ENCODE measurements at regions not wholly inside any gene's neighbourhood (a gene's known extent, or its start where the extent isn't known, plus 50 kb on each side); places are given as distances from the start of the nearest gene placed in this dataset.
A peak's percentile ranks its signal among the peaks of the same experiment; 100 is the strongest.
"Not testable (repeated sequence)": the region's sequence is repeated elsewhere in the genome, so short reads cannot be mapped to it uniquely, and the experiment has no call there.

DNA sequence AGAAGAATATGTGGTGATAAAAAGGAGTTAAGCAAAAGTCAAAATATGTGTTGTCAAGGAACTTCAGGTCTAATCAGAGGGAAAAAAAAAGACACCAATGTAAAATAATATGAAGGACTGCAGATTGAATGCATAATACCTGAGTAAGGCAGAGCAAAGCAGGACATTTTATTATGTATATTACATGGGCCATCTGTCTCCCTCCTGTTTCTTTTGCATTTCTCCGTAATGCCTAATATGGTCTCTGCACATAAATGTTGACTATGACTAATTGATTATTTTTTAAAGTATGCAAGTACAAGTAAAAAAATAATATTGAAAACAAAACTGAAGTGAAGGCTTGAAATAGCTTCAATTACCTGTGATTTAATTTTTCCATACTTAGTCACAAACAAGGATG is 384.7 kb upstream of the MAN1A1 start:
- DNase-seq (ENCODE audit: low read depth in 2 of 2), result no peak

GRCh38 chr6:119728935-119729334 is 379.4 kb upstream of the MAN1A1 start:
- DNase-seq (ENCODE audit: low read depth in 2 of 2), result no peak

- DNase-seq (ENCODE audit: low read depth in 2 of 2), result no peak
Measured at GRCh38 chr6:119728220-119728750, 378.7 kb upstream of the MAN1A1 start.

- no peak for DNase-seq (ENCODE audit: low read depth in 2 of 2)
Measured at GRCh38 chr6:119727504-119728219, 378.1 kb upstream of the MAN1A1 start.

DNA sequence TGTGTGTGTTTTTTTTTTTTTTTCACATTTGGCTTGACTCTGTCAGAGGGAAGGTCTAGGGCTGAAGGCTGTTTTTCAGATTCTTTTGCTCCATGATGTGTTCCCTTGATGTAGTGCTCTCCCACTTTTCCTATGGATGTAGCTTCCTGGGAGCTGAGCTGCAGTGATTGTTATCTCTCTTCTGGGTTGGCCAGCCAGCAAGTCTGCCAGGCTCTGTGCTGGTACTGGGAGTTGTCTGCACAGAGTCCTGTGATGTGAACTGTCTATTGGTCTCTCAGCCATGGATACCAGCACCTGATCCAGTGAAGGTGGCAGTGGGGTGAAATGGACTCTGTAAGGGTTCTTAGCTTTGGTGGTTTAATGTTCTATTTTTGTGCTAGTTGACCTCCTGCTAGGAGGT is 377.4 kb upstream of the MAN1A1 start:
- DNase-seq (ENCODE audit: low read depth in 2 of 2), result not testable (repeated sequence)

GRCh38 chr6:119726086-119726485 is 376.5 kb upstream of the MAN1A1 start:
- no peak for DNase-seq (ENCODE audit: low read depth in 2 of 2)

DNA sequence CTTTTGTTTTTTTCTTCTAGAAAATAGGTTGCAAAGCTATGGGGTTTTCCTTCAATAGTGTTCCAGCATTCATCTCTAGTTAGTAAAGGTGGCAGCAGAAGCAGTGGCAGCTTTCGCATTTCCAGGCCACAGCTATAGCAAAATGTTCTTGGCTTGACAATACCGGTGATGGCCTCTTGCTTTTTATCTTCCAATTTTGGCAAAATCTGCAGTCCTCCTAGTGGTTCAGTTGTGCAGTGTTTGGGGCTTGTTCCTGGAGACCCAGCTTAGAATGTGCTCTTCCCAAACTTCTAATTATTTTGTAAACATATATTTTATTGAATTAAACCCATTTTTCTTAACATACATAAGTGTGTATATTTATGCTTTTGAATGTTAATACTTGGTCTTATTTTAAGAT is 370.6 kb upstream of the MAN1A1 start:
- DNase-seq (ENCODE audit: low read depth in 2 of 2), result no peak

- DNase-seq (ENCODE audit: low read depth in 2 of 2), result no peak
Measured at GRCh38 chr6:119717942-119718341, 368.4 kb upstream of the MAN1A1 start.

DNA sequence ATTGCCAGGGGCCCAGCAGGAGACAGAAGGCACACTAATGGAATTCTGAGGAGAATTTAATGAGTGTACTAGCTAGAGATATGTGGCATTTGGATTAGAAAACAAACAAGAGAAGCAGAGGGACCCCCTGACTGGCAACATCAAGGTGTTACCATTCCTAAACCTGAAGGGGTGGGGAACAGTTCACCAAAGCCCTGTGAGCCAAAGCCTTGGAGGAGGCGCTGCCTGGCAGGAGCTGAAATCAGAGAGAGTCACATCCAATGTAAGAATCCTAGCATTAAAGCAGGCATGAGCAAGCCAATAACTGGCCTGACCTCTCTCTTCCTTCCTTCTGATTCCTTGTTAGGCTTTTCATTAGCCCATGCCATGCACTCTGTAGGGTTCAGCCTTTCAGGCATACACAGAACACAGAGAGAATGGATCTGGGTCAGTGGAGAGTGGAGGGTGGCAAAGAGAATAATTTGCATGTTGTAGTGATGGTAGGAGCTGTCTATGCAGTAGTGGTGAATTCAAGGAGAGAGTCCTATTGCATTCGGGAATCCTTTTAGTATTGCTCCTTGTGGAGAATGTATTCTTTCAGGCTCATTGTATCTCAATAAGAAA is 367.2 kb upstream of the MAN1A1 start:
- DNase-seq (ENCODE audit: low read depth in 2 of 2), result no peak

DNA sequence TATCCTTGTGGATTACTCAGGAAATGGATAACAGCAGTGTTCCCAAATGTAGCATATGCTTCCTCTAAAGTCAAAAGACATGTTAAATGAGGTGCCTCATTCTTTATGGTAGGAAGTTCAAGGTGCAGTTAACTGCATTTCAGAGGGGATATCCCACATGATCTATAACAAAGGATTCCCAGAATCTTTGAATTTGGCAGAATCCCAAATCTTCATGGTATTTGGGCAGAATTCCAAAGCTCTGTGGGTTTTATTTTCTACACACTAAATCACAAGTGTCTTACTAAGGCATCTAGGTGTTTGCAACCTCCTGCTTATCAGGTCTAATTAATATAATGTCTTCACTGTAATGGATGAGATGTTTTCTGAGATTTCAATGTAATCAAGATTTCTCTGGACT is 364.3 kb upstream of the MAN1A1 start:
- DNase-seq (ENCODE audit: low read depth in 2 of 2), result peak in 1 of 2 donors; percentile 5

GRCh38 chr6:119686644-119687043 is 337.1 kb upstream of the MAN1A1 start:
- DNase-seq (ENCODE audit: low read depth in 2 of 2), result no peak

GRCh38 chr6:119686240-119686639 is 336.7 kb upstream of the MAN1A1 start:
- DNase-seq (ENCODE audit: low read depth in 2 of 2), result no peak

DNA sequence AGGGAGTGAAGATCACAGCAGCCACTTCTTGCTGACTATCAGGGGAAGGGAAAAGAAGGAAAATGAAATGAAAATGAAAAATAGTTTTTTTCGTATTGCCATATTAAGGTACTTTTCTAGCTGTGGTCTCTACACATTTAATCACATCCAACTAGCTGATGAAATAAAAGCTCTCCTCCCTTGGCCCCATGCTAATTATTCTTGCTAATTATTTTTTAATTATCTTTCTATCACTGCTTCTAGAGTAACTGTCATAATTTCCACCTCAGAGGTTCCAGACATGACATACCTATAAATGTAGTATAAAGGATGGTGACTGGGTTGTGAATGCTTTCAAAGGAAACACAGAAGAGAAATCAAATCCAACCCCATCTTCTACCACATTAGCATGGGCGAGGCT is 334.1 kb upstream of the MAN1A1 start:
- DNase-seq (ENCODE audit: low read depth in 2 of 2), result no peak

GRCh38 chr6:119683031-119683430 is 333.5 kb upstream of the MAN1A1 start:
- DNase-seq (ENCODE audit: low read depth in 2 of 2), result no peak

DNA sequence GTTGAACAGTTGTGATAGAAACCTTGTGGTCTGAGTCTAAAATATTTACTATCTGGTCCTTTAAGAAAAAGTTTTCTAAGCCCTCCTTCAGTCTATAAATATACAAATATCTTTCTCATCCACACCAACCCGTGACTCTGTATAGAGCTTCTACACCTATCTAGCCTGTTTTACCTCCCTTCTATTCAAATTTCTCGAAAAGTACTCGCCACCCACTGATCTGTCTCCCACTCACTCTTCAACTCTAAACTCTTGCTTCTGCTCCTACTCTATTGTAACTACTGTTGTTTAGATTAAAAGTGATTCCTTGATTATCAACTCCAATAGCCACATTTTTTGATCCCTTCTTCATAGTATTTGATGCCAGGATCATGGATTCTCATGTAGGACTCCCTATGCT is 329.4 kb upstream of the MAN1A1 start:
- DNase-seq (ENCODE audit: low read depth in 2 of 2), result no peak

DNA sequence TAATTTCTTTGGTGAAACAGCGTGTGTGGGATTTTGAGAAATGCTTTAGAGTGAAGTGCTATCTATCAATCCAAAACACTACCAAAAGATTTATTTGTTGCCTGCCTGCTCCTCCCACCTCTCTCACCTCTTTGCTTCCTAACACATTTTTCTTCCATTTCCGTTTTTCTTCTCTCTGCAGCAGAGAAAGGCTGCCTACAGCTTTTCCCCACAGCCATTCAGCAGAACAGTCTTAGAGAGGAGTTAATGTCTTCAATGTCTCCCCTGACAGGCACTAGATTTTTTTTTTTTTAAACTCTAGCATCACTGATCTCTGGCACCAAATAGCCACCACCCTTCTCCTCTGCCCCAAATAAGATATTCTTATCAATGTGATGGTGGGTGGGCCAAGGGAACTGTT is 327.8 kb upstream of the MAN1A1 start:
- DNase-seq (ENCODE audit: low read depth in 2 of 2), result no peak

DNA sequence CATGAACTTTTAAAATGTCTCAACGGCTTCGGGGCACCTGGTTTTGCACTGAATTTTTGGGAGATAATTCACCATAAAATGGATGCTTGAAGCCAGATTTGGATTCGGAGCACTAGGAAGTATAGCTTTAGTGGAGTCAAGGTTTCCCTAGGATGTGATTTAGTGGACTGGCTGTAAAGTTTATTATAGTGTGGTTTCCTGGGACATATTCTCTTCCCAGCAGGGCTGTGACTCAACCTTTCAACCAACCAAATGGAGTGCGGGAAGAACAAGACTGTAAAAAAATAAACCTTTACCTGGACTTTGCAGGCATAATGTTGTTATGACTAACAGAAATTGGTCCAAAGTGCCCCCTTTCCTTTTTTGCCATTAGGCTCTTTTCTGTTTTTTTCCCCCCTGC is 327.4 kb upstream of the MAN1A1 start:
- no peak for DNase-seq (ENCODE audit: low read depth in 2 of 2)

DNA sequence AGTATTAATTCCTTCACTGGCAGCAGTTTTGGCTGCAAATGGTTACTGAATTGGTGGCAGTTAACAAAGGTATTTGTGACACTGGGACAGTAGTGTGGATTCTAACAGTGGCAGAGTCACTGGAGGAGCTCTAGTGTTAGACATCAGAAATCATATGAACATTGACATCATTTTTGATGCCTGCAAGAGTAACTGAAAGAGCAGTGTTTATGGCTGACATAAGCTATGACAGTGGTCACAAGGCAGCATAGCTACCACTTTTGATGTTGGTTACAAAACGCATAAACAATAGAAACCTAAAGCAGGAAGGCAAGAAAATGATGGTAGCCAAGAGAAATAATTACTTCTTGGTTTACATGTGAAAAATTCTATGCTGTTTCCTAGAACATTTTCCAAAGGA is 326.7 kb upstream of the MAN1A1 start:
- no peak for DNase-seq (ENCODE audit: low read depth in 2 of 2)

DNA sequence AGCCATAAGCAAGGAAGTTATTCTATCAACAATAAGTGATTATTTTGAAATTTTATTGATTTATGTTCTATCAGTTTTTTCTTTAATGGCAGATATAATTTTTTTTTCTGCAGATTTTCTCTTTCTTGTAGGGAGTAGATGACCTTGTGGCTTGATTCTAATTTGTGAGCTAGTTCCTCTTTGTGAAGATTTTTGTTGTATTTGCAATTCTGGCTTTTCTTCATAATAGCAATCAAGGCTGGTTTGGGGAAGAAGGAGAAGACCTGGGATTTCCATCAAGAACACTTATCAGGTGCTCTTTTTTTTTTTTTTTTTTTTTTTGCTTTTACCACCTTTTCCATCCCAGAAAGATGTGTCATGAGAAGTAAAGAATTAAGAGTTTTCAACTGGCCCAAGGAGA is 324.2 kb upstream of the MAN1A1 start:
- DNase-seq (ENCODE audit: low read depth in 2 of 2), result no peak

GRCh38 chr6:119672725-119673124 is 323.2 kb upstream of the MAN1A1 start:
- DNase-seq (ENCODE audit: low read depth in 2 of 2), result no peak

GRCh38 chr6:119671105-119671504 is 321.5 kb upstream of the MAN1A1 start:
- DNase-seq (ENCODE audit: low read depth in 2 of 2), result no peak

- DNase-seq (ENCODE audit: low read depth in 2 of 2), result peak in 1 of 2 donors; percentile 3
Measured at GRCh38 chr6:119669221-119669620, 319.7 kb upstream of the MAN1A1 start.

DNA sequence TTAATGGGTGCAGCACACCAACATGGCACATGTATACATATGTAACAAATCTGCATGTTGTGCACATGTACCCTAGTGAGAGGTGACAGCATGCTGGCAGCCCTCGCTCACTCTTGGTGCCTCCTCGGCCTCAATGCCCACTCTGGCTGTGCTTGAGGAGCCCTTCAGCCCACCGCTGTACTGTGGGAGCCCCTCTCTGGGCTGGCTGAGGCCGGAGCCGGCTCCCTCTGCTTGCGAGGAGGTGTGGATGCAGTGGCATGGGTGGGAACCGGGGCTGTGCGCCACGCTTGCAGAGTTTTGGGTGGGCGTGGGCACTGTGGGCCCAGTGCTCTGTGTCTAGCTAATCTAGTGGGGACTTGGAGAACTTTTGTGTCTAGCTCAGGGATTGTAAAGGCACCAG is 315.9 kb upstream of the MAN1A1 start:
- not testable (repeated sequence) for DNase-seq (ENCODE audit: low read depth in 2 of 2)
